OCI-LY7 (cell line): ENCODE measurements at regions not wholly inside any gene's neighbourhood (a gene's known extent, or its start where the extent isn't known, plus 50 kb on each side); places are given as distances from the start of the nearest gene placed in this dataset.

Source experiments
- CTCF ChIP-seq: fragments of 200-600 bp; sonication (generic); conservative IDR thresholded peaks from 2 replicates; pipeline ENCODE4 v1.5.1; 2014; ENCODE audit warnings: mild to moderate bottlenecking, antibody characterized with exemption, low read length, moderate library complexity, mixed read lengths
- EZH2phosphoT487 ChIP-seq: fragments of 200-600 bp; sonication (generic); IDR thresholded peaks from 2 replicates; pipeline ENCODE4 v1.6.1; 2018; ENCODE audit warnings: low read depth, borderline replicate concordance, mild to moderate bottlenecking, mixed run types, antibody characterized with exemption, low read length, moderate library complexity, mixed read lengths

GRCh38 chr21:27130154-27130553 lies 163.3 kb upstream of the ADAMTS5 start:
- TF ChIP-seq CTCF: no peak
- no peak for TF ChIP-seq EZH2phosphoT487
